GM12892 (cell line): ENCODE measurements at regions not wholly inside any gene's neighbourhood (a gene's known extent, or its start where the extent isn't known, plus 50 kb on each side); places are given as distances from the start of the nearest gene placed in this dataset.

ENCODE experiments used
- POLR2A ChIP-seq: IDR thresholded peaks from 2 replicates; pipeline ENCODE4 v1.6.1; 2011; ENCODE audit warnings: low read depth, low read length, control low read depth
- POLR2AphosphoS5 ChIP-seq: IDR thresholded peaks from 2 replicates; pipeline ENCODE4 v1.6.1; 2011; ENCODE audit warnings: low read depth, low read length, control low read depth
- TAF1 ChIP-seq: IDR thresholded peaks from 2 replicates; pipeline ENCODE4 v1.6.1; 2011; ENCODE audit warnings: low read depth, mild to moderate bottlenecking, control low read depth, low read length, borderline replicate concordance

GRCh38 chr11:116656011-116656410, 116.8 kb downstream of the BUD13 start:
- TF ChIP-seq POLR2A = no peak
- no peak for TF ChIP-seq TAF1
- no peak for TF ChIP-seq POLR2AphosphoS5
